ENCODE measurements at regions not wholly inside any gene's neighbourhood (a gene's known extent, or its start where the extent isn't known, plus 50 kb on each side); places are given as distances from the start of the nearest gene placed in this dataset.
"Not testable (repeated sequence)": the region's sequence is repeated elsewhere in the genome, so short reads cannot be mapped to it uniquely, and the experiment has no call there.

DNA sequence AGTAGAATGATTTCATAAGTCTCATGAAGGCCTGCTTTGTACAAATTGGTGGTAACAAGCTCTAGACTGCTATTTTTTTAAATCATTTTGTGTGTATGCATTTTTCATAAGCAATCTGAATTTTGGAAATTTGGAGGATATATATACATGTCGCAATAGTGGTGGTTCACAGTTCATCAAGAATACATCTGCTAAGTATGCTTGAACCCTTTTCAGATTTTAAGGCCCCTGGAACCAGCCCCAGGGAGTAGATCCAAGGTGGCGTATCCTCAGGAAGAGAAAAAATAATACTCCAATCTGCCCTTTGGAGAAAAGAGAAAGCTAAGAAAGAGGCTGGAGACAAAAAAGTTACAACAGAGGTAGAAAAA lies 141.6 kb downstream of the HINT1 start:
- no peak overlapping the region for H3K27ac Mint-ChIP-seq
- no peak for DNase-seq
- H3K9me3 Mint-ChIP-seq, result no peaks in the 10 kb centered on the region
- H3K4me3 Mint-ChIP-seq, result no peak overlapping the region
- H3K36me3 Mint-ChIP-seq (ENCODE audit: low read depth), result no peaks in the 10 kb centered on the region
- H3K27me3 Mint-ChIP-seq, result no peaks in the 10 kb centered on the region
- no peaks in the 10 kb centered on the region for H3K4me1 Mint-ChIP-seq
- no peak for ATAC-seq

GRCh38 chr5:131022811-131023497 lies 142.1 kb downstream of the HINT1 start:
- no peak overlapping the region for H3K27ac Mint-ChIP-seq
- H3K9me3 Mint-ChIP-seq, result peaks cover 2% of the 10 kb centered on the region
- H3K4me1 Mint-ChIP-seq, result no peaks in the 10 kb centered on the region
- no peak for ATAC-seq
- DNase-seq, result no peak
- no peak overlapping the region for H3K4me3 Mint-ChIP-seq
- H3K36me3 Mint-ChIP-seq (ENCODE audit: low read depth), result no peaks in the 10 kb centered on the region
- no peaks in the 10 kb centered on the region for H3K27me3 Mint-ChIP-seq

- ATAC-seq (no peak), DNase-seq (no peak)
- H3K4me1 Mint-ChIP-seq, result no peaks in the 10 kb centered on the region
- H3K27me3 Mint-ChIP-seq, result no peaks in the 10 kb centered on the region
- H3K9me3 Mint-ChIP-seq, result peaks cover 4% of the 10 kb centered on the region
- H3K27ac Mint-ChIP-seq, result no peak overlapping the region
- H3K4me3 Mint-ChIP-seq, result no peak overlapping the region
- H3K36me3 Mint-ChIP-seq (ENCODE audit: low read depth), result no peaks in the 10 kb centered on the region
Observed at GRCh38 chr5:131021646-131022045, 143.4 kb downstream of the HINT1 start.

DNA sequence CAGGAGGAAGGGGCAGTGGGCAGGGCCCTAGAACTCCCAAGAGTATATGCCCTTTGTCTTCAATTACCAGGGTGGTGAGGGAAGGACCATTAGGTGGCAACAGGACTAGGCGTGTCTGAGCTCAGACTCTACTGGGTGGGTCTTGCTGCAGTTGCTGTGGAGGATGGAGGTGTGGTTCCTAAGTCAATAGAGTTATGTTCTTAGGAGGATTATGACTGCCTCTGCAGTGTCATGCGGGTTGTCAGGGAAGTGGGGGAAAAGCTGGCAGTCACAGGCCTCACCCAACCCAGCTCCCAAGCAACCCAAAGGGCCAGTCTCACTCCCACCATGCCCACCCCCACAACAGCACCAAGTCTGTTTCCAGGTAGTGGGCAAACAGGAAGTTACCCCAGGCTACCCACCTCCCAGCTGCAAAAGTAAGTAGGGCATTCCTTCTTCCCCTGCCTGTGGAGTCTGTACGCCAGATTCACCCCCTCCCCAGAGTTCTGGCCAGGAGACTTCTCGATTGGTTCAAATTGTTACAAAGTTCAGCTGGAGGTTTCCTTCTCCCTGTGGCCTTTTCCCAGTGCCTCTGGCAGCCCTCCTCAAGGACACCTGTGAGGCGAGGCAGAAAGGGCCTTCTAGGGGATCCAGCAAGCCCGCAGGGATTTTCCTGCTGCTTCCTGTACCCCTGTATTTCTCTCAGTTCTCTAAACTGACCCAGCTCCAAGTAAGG lies 145.3 kb downstream of the HINT1 start:
- no peaks in the 10 kb centered on the region for H3K27me3 Mint-ChIP-seq
- H3K36me3 Mint-ChIP-seq (ENCODE audit: low read depth), result no peaks in the 10 kb centered on the region
- H3K27ac Mint-ChIP-seq, result no peak overlapping the region
- ATAC-seq (no peak), DNase-seq (no peak)
- H3K4me3 Mint-ChIP-seq, result no peak overlapping the region
- H3K4me1 Mint-ChIP-seq, result no peaks in the 10 kb centered on the region
- H3K9me3 Mint-ChIP-seq, result peaks cover 4% of the 10 kb centered on the region

DNA sequence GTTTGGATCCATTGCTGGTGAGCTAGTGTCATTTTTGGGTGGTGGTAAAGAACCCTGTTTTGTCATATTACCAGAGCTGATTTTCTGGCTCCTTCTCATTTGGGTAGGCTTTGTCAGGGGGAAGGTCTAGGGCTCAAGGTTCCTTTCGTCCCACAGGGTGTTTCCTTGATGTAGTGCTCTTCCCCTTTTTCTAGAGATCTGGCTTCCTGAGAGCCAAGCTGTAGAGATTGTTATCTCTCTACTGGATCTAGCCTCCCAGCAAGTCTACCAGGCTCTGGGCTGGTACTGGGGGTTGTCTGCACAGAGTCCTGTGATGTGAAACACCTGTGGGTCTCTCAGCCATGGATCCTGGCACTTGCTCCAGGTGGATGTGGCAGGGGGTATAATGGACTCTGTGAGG lies 145.9 kb downstream of the HINT1 start:
- no peak overlapping the region for H3K4me3 Mint-ChIP-seq
- H3K36me3 Mint-ChIP-seq (ENCODE audit: low read depth), result no peaks in the 10 kb centered on the region
- H3K4me1 Mint-ChIP-seq, result no peaks in the 10 kb centered on the region
- no peak overlapping the region for H3K27ac Mint-ChIP-seq
- no peak for ATAC-seq
- H3K27me3 Mint-ChIP-seq, result no peaks in the 10 kb centered on the region
- no peak for DNase-seq
- H3K9me3 Mint-ChIP-seq, result peaks cover 4% of the 10 kb centered on the region

GRCh38 chr5:131008329-131008728 lies 156.7 kb downstream of the HINT1 start:
- Mint-ChIP-seq H3K4me3 (no peak overlapping the region), H3K9me3 (peaks cover 4% of the 10 kb centered on the region), H3K4me1 (no peaks in the 10 kb centered on the region), H3K27ac (no peak overlapping the region), H3K27me3 (no peaks in the 10 kb centered on the region), H3K36me3 (ENCODE audit: low read depth) (no peaks in the 10 kb centered on the region)
- ATAC-seq, result no peak
- DNase-seq, result no peak

DNA sequence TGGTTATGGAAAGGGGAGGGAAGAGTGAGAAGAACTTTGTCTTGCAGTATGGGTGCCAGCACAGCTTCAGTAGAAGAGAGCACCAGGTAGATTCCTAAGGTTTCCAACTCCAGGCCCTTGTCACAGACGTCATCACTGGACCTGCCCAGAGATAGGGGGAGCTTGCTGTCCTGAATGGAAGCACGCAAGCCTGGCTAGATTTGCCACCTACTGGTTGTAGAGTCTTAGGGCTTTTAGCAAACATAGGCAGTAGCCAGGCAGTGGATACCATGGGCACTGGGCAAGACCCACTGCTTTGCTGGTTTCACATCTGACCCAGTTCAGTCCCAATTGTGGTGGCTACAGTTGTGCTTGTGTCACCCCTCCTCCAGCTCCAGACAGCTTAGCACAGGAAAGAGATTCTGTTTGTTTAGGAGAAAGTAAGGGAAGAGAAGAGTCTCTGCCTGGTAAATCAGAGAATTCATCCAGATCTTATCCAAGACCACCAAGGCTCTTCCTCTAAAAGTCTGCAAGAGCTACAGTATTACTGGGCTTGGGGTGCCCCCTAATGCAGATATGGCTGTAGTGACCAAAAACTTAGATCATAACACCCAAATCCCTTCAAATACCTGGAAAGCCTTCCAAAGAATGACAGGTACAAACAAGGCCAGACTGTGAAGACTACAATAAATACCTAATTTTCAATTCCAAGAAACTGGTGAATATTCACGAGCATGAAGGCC lies 158.9 kb downstream of the HINT1 start:
- Mint-ChIP-seq H3K4me1 (no peaks in the 10 kb centered on the region), H3K27ac (no peak overlapping the region), H3K36me3 (ENCODE audit: low read depth) (no peaks in the 10 kb centered on the region), H3K4me3 (no peak overlapping the region), H3K9me3 (peaks cover 4% of the 10 kb centered on the region), H3K27me3 (no peaks in the 10 kb centered on the region)
- DNase-seq (no peak), ATAC-seq (no peak)

- Mint-ChIP-seq H3K27ac (no peak overlapping the region), H3K4me1 (no peaks in the 10 kb centered on the region), H3K4me3 (no peak overlapping the region), H3K9me3 (no peaks in the 10 kb centered on the region), H3K27me3 (no peaks in the 10 kb centered on the region), H3K36me3 (ENCODE audit: low read depth) (no peaks in the 10 kb centered on the region)
- DNase-seq (no peak), ATAC-seq (no peak)
Observed at GRCh38 chr5:131001507-131001906, 163.5 kb downstream of the HINT1 start.

- H3K4me3 Mint-ChIP-seq, result no peak overlapping the region
- no peak for ATAC-seq
- DNase-seq, result no peak
- H3K9me3 Mint-ChIP-seq, result no peaks in the 10 kb centered on the region
- no peak overlapping the region for H3K27ac Mint-ChIP-seq
- H3K4me1 Mint-ChIP-seq, result no peaks in the 10 kb centered on the region
- H3K27me3 Mint-ChIP-seq, result no peaks in the 10 kb centered on the region
- no peaks in the 10 kb centered on the region for H3K36me3 Mint-ChIP-seq (ENCODE audit: low read depth)
Observed at GRCh38 chr5:131000289-131000688, 164.8 kb downstream of the HINT1 start.

DNA sequence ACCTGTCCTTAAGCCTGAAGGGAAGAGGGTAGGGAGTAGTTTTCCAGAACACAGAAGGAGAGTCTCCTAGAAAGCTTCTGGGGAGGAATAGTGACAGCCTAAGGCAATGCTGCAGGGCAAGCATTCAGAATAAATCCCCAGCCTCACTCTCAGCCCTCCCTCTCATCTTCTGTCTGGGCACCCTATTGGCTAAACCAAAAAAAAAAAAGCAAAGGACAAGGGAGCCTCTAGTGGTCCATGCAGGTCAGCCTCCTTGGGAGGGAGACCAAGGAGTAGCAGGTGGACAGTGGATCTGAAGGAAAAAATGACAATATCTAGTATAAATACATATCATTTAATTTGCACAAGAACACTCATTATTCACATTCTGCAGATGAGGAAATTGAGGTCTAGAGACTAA lies 168.3 kb downstream of the HINT1 start:
- not testable (repeated sequence) for H3K27me3 Mint-ChIP-seq; DNase-seq; ATAC-seq; H3K9me3 Mint-ChIP-seq; H3K4me3 Mint-ChIP-seq; H3K27ac Mint-ChIP-seq; H3K36me3 Mint-ChIP-seq (ENCODE audit: low read depth); H3K4me1 Mint-ChIP-seq

DNA sequence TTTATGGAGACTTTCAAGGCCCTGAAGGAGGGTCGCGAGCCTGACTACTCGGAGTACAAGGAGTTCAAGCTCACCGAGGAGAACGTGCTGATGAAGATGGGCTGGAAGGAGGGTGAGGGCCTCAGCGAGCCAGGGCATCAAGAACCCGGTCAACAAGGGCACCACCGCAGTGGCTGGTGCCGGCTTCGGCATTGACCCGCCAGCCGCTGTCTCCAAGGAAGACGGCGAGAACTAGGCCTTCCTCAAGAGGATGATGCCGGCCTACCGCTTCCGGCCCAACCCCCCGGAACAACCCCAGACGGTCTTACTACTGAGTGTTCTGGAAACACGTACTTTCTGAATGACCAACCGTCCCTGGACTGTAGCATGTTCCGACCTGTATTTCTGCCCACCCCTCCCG lies 169.2 kb downstream of the HINT1 start:
- H3K27ac Mint-ChIP-seq, result no peak overlapping the region
- no peaks in the 10 kb centered on the region for H3K9me3 Mint-ChIP-seq
- no peak for DNase-seq
- H3K27me3 Mint-ChIP-seq, result peaks cover 3% of the 10 kb centered on the region
- no peaks in the 10 kb centered on the region for H3K36me3 Mint-ChIP-seq (ENCODE audit: low read depth)
- ATAC-seq, result no peak
- no peak overlapping the region for H3K4me3 Mint-ChIP-seq
- H3K4me1 Mint-ChIP-seq, result no peaks in the 10 kb centered on the region

GRCh38 chr5:130995254-130995515 lies 169.9 kb downstream of the HINT1 start:
- no peak overlapping the region for H3K4me3 Mint-ChIP-seq
- H3K27ac Mint-ChIP-seq, result no peak overlapping the region
- peaks cover 3% of the 10 kb centered on the region for H3K27me3 Mint-ChIP-seq
- no peak for ATAC-seq
- no peaks in the 10 kb centered on the region for H3K4me1 Mint-ChIP-seq
- no peaks in the 10 kb centered on the region for H3K36me3 Mint-ChIP-seq (ENCODE audit: low read depth)
- DNase-seq, result no peak
- H3K9me3 Mint-ChIP-seq, result no peaks in the 10 kb centered on the region

- no peak overlapping the region for H3K4me3 Mint-ChIP-seq
- no peaks in the 10 kb centered on the region for H3K36me3 Mint-ChIP-seq (ENCODE audit: low read depth)
- no peak for DNase-seq
- H3K27ac Mint-ChIP-seq, result no peak overlapping the region
- no peaks in the 10 kb centered on the region for H3K4me1 Mint-ChIP-seq
- no peaks in the 10 kb centered on the region for H3K9me3 Mint-ChIP-seq
- H3K27me3 Mint-ChIP-seq, result peaks cover 3% of the 10 kb centered on the region
- no peak for ATAC-seq
Observed at GRCh38 chr5:130994496-130995253, 170.4 kb downstream of the HINT1 start.

DNA sequence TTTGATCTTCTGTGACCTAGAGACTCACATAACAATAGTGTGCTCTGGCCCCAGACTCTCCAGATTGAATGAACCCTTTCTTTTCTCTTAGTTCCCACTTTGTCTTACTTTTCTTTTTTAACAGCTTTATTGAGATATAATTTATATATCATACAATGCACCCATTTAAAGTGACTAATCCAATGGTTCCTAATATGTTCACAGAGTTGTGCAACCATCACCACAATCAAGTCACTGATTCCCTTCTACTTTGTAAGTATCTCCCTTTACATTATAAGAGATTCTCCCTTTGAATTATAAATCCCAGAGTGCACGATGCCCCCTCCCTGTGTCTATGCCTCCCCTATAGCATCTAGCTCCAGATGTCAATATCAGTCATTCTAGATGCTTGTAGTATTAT lies 172.4 kb downstream of the HINT1 start:
- DNase-seq (no peak), ATAC-seq (no peak)
- no peaks in the 10 kb centered on the region for H3K9me3 Mint-ChIP-seq
- H3K4me1 Mint-ChIP-seq, result no peaks in the 10 kb centered on the region
- H3K27me3 Mint-ChIP-seq, result peaks cover 3% of the 10 kb centered on the region
- H3K36me3 Mint-ChIP-seq (ENCODE audit: low read depth), result no peaks in the 10 kb centered on the region
- H3K27ac Mint-ChIP-seq, result no peak overlapping the region
- H3K4me3 Mint-ChIP-seq, result no peak overlapping the region

GRCh38 chr5:130992095-130992494 lies 173.0 kb downstream of the HINT1 start:
- ATAC-seq, result no peak
- no peaks in the 10 kb centered on the region for H3K36me3 Mint-ChIP-seq (ENCODE audit: low read depth)
- H3K27ac Mint-ChIP-seq, result no peak overlapping the region
- no peaks in the 10 kb centered on the region for H3K9me3 Mint-ChIP-seq
- H3K27me3 Mint-ChIP-seq, result peaks cover 3% of the 10 kb centered on the region
- no peaks in the 10 kb centered on the region for H3K4me1 Mint-ChIP-seq
- H3K4me3 Mint-ChIP-seq, result no peak overlapping the region
- no peak for DNase-seq
